ENCODE measurements at regions not wholly inside any gene's neighbourhood (a gene's known extent, or its start where the extent isn't known, plus 50 kb on each side); places are given as distances from the start of the nearest gene placed in this dataset.

GRCh38 chr21:35366394-35367080, 317.4 kb upstream of the RUNX1 start:
- no peak for DNase-seq (ENCODE audit: low spot score)

GRCh38 chr21:35363458-35363857, 314.4 kb upstream of the RUNX1 start:
- intact Hi-C loops (cut with DNase I): no loop called here
- DNase-seq (ENCODE audit: low spot score): no peak

More at GRCh38 chr21:35366394-35367080, 317.4 kb upstream of the RUNX1 start:
- intact Hi-C loops (cut with DNase I): loop anchor here (5.0 kb wide), 1 partner anchor 159 kb away; no protein-coding TSS in a partner anchor

- DNase-seq (ENCODE audit: low spot score): no peak
- intact Hi-C loops (cut with DNase I): no loop called here
These were observed 312.9 kb upstream of the RUNX1 start for GRCh38 chr21:35361988-35362387.

GRCh38 chr21:35360870-35361570, 311.9 kb upstream of the RUNX1 start:
- intact Hi-C loops (cut with DNase I): no loop called here
- DNase-seq (ENCODE audit: low spot score): no peak

- intact Hi-C loops (cut with DNase I): no loop called here
- DNase-seq (ENCODE audit: low spot score): no peak
These were observed 310.0 kb upstream of the RUNX1 start for GRCh38 chr21:35359076-35359475.

GRCh38 chr21:35358008-35358407, 308.9 kb upstream of the RUNX1 start:
- intact Hi-C loops (cut with DNase I): no loop called here
- DNase-seq (ENCODE audit: low spot score): no peak

GRCh38 chr21:35357041-35357780, 308.1 kb upstream of the RUNX1 start:
- intact Hi-C loops (cut with DNase I): no loop called here
- no peak for DNase-seq (ENCODE audit: low spot score)

GRCh38 chr21:35354078-35354477, 305.0 kb upstream of the RUNX1 start:
- DNase-seq (ENCODE audit: low spot score): no peak
- intact Hi-C loops (cut with DNase I): no loop called here

- intact Hi-C loops (cut with DNase I): no loop called here
These were observed 303.7 kb upstream of the RUNX1 start for GRCh38 chr21:35352793-35353192.

GRCh38 chr21:35352066-35352770, 303.1 kb upstream of the RUNX1 start:
- intact Hi-C loops (cut with DNase I): no loop called here
- DNase-seq (ENCODE audit: low spot score): no peak

More at GRCh38 chr21:35352793-35353192, 303.7 kb upstream of the RUNX1 start:
- DNase-seq (ENCODE audit: low spot score): no peak

- intact Hi-C loops (cut with DNase I): no loop called here
- DNase-seq (ENCODE audit: low spot score): no peak
These were observed 302.3 kb upstream of the RUNX1 start for GRCh38 chr21:35351434-35351833.

GRCh38 chr21:35350965-35351364, 301.9 kb upstream of the RUNX1 start:
- intact Hi-C loops (cut with DNase I): no loop called here
- DNase-seq (ENCODE audit: low spot score): no peak

- DNase-seq (ENCODE audit: low spot score): no peak
- intact Hi-C loops (cut with DNase I): no loop called here
These were observed 300.4 kb upstream of the RUNX1 start for GRCh38 chr21:35349376-35350080.

- intact Hi-C loops (cut with DNase I): no loop called here
These were observed 299.6 kb upstream of the RUNX1 start for GRCh38 chr21:35348686-35349085.

GRCh38 chr21:35346697-35347096, 297.6 kb upstream of the RUNX1 start:
- no peak for DNase-seq (ENCODE audit: low spot score)
- intact Hi-C loops (cut with DNase I): no loop called here

More at GRCh38 chr21:35348686-35349085, 299.6 kb upstream of the RUNX1 start:
- no peak for DNase-seq (ENCODE audit: low spot score)

- DNase-seq (ENCODE audit: low spot score): no peak
- intact Hi-C loops (cut with DNase I): no loop called here
These were observed 296.9 kb upstream of the RUNX1 start for GRCh38 chr21:35345954-35346353.

GRCh38 chr21:35344582-35344981, 295.5 kb upstream of the RUNX1 start:
- intact Hi-C loops (cut with DNase I): no loop called here
- no peak for DNase-seq (ENCODE audit: low spot score)

- intact Hi-C loops (cut with DNase I): no loop called here
- no peak for DNase-seq (ENCODE audit: low spot score)
These were observed 294.1 kb upstream of the RUNX1 start for GRCh38 chr21:35343046-35343819.

- DNase-seq (ENCODE audit: low spot score): no peak
- intact Hi-C loops (cut with DNase I): no loop called here
These were observed 293.3 kb upstream of the RUNX1 start for GRCh38 chr21:35342440-35342839.

All from cardiac septum (tissue), 1 donor.